GM12865 (cell line): ENCODE measurements at regions not wholly inside any gene's neighbourhood (a gene's known extent, or its start where the extent isn't known, plus 50 kb on each side); places are given as distances from the start of the nearest gene placed in this dataset.

Experiments used
- DNase-seq: peaks from one replicate; pipeline ENCODE4 v3.0.0; 2010; ENCODE audit warnings: low read depth
- H3K4me3 ChIP-seq: 2 replicates; pipeline ENCODE4 v1.5.1; 2011; ENCODE audit warnings: mild to moderate bottlenecking, low read depth, low read length, control low read depth
- TF ChIP-seq, protein P1 (sequence below): IDR thresholded peaks from 2 replicates; pipeline ENCODE4 v1.5.1; 2011; ENCODE audit warnings: low read length, control low read depth, low read depth, inconsistent platforms; ENCODE audit not compliant: insufficient read depth; ENCODE audit errors: missing control alignments

GRCh38 chr2:155722290-155722689 is 610.2 kb downstream of the NR4A2 start:
- DNase-seq = no peak
- H3K4me3 ChIP-seq = no peak overlapping the region
- TF ChIP-seq, protein P1, sequence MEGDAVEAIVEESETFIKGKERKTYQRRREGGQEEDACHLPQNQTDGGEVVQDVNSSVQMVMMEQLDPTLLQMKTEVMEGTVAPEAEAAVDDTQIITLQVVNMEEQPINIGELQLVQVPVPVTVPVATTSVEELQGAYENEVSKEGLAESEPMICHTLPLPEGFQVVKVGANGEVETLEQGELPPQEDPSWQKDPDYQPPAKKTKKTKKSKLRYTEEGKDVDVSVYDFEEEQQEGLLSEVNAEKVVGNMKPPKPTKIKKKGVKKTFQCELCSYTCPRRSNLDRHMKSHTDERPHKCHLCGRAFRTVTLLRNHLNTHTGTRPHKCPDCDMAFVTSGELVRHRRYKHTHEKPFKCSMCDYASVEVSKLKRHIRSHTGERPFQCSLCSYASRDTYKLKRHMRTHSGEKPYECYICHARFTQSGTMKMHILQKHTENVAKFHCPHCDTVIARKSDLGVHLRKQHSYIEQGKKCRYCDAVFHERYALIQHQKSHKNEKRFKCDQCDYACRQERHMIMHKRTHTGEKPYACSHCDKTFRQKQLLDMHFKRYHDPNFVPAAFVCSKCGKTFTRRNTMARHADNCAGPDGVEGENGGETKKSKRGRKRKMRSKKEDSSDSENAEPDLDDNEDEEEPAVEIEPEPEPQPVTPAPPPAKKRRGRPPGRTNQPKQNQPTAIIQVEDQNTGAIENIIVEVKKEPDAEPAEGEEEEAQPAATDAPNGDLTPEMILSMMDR = no peak

DNA sequence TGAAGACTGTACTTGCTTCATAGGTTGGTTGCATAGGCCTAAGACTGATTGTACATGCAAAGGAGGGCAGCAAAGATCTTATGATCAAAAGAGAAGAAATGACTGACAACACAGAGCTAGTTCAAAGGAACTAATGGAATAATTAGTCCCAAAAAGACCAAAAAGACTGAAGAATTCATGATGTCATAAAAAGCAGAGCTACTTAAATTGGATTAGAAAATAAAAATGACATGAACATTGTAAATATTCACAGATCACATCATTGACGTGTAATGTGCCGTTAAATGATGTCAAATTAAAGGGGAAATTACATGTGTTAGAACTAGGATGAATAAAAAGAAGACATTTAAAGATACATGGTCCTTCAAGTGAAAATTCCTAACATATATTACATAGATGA is 616.8 kb downstream of the NR4A2 start:
- no peak for DNase-seq
- no peak overlapping the region for H3K4me3 ChIP-seq
- TF ChIP-seq, protein P1 = no peak

DNA sequence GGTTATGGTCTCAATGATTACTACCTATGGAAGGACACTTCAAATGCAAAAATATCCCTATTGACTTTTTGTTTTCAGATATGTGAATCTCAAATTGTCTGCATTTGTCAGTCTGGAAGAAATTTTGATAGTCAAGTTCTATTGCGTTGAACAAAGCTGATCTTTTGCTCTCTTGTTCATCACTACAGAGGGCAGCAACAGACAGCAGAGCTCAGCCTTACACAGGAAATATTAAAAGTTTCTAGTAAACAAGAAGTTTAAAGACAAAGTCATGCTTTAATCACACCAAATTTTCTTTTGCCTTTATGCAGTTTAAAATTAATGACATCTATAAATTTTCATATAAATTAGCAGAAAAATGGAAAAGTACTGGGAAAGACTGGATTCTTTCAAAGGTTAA is 617.5 kb downstream of the NR4A2 start:
- H3K4me3 ChIP-seq = no peak overlapping the region
- no peak for DNase-seq
- TF ChIP-seq, protein P1 = no peak

GRCh38 chr2:155708071-155708470 is 624.5 kb downstream of the NR4A2 start:
- H3K4me3 ChIP-seq = no peak overlapping the region
- DNase-seq = no peak

GRCh38 chr2:155703917-155704316 is 628.6 kb downstream of the NR4A2 start:
- H3K4me3 ChIP-seq = no peak overlapping the region
- TF ChIP-seq, protein P1 = no peak
- DNase-seq = no peak

More at GRCh38 chr2:155708071-155708470, 624.5 kb downstream of the NR4A2 start:
- TF ChIP-seq, protein P1 = no peak

GRCh38 chr2:155703048-155703447 is 629.5 kb downstream of the NR4A2 start:
- TF ChIP-seq, protein P1 = no peak
- no peak overlapping the region for H3K4me3 ChIP-seq
- no peak for DNase-seq

GRCh38 chr2:155701721-155702120 is 630.8 kb downstream of the NR4A2 start:
- DNase-seq = no peak
- TF ChIP-seq, protein P1 = no peak
- H3K4me3 ChIP-seq = no peak overlapping the region
